Stimulated activated effector memory CD8-positive, alpha-beta T cell treated with anti-CD3 and anti-CD28 coated beads, Interleukin-12 subunit alpha, Interleukin-12 subunit beta, amount 100 ng/mL, for 72 hours (primary cell): ENCODE measurements at regions not wholly inside any gene's neighbourhood (a gene's known extent, or its start where the extent isn't known, plus 50 kb on each side); places are given as distances from the start of the nearest gene placed in this dataset.

Source experiments
- ATAC-seq: fragments of 150-1000 bp; cut with Tn5 transposase; 2 replicates; pipeline ENCODE4 v1.10.0; 2021
- DNase-seq, 2 donors: peaks; one replicate each; pipeline ENCODE4 v3.0.0; 2021 to 2022; ENCODE audit warnings: low spot score in 2 of 2
- H3K27ac Mint-ChIP-seq: one replicate; pipeline ENCODE4 v1.8.0; 2022; ENCODE audit warnings: mild to moderate bottlenecking, mixed read lengths
- H3K36me3 Mint-ChIP-seq: one replicate; pipeline ENCODE4 v1.8.0; 2022; ENCODE audit warnings: mild to moderate bottlenecking, mixed read lengths
- H3K4me1 Mint-ChIP-seq: one replicate; pipeline ENCODE4 v1.8.0; 2022; ENCODE audit warnings: mixed read lengths
- H3K4me3 Mint-ChIP-seq: one replicate; pipeline ENCODE4 v1.8.0; 2022; ENCODE audit warnings: mild to moderate bottlenecking, mixed read lengths
- H3K9me3 Mint-ChIP-seq: one replicate; pipeline ENCODE4 v1.8.0; 2022; ENCODE audit warnings: mixed read lengths

GRCh38 chr9:87805259-87805658 is 77.4 kb upstream of the SPATA31E1 start:
- no peak overlapping the region for H3K27ac Mint-ChIP-seq
- H3K4me1 Mint-ChIP-seq: no peaks in the 10 kb centered on the region
- DNase-seq: no peak
- no peaks in the 10 kb centered on the region for H3K36me3 Mint-ChIP-seq
- no peak overlapping the region for H3K4me3 Mint-ChIP-seq
- H3K9me3 Mint-ChIP-seq: no peaks in the 10 kb centered on the region
- ATAC-seq: no peak

- peaks cover 6% of the 10 kb centered on the region for H3K4me1 Mint-ChIP-seq
- DNase-seq (no peak), ATAC-seq (no peak)
- no peaks in the 10 kb centered on the region for H3K36me3 Mint-ChIP-seq
- H3K9me3 Mint-ChIP-seq: peaks cover 2% of the 10 kb centered on the region
- no peak overlapping the region for H3K4me3 Mint-ChIP-seq
- no peak overlapping the region for H3K27ac Mint-ChIP-seq
Measured at GRCh38 chr9:87810008-87810407, 72.7 kb upstream of the SPATA31E1 start.

- no peak for ATAC-seq
- Mint-ChIP-seq H3K9me3 (peaks cover 2% of the 10 kb centered on the region), H3K4me1 (peaks cover 6% of the 10 kb centered on the region), H3K27ac (no peak overlapping the region), H3K4me3 (no peak overlapping the region), H3K36me3 (peaks cover under 1% of the 10 kb centered on the region)
- DNase-seq: no peak
Measured at GRCh38 chr9:87810679-87811178, 71.9 kb upstream of the SPATA31E1 start.

- H3K4me3 Mint-ChIP-seq: no peak overlapping the region
Measured at GRCh38 chr9:87812375-87813118, 70.1 kb upstream of the SPATA31E1 start.

GRCh38 chr9:87813119-87813463 is 69.6 kb upstream of the SPATA31E1 start:
- Mint-ChIP-seq H3K36me3 (peaks cover 5% of the 10 kb centered on the region), H3K4me1 (peaks cover 6% of the 10 kb centered on the region), H3K27ac (no peak overlapping the region), H3K4me3 (no peak overlapping the region), H3K9me3 (peaks cover 2% of the 10 kb centered on the region)
- DNase-seq: no peak
- no peak for ATAC-seq

More at GRCh38 chr9:87812375-87813118, 70.1 kb upstream of the SPATA31E1 start:
- H3K4me1 Mint-ChIP-seq: peaks cover 6% of the 10 kb centered on the region
- peaks cover 5% of the 10 kb centered on the region for H3K36me3 Mint-ChIP-seq
- DNase-seq (peak in 1 of 2 donors; percentile 55), ATAC-seq (peak; percentile 87)
- no peak overlapping the region for H3K27ac Mint-ChIP-seq
- peaks cover 2% of the 10 kb centered on the region for H3K9me3 Mint-ChIP-seq

GRCh38 chr9:87816036-87816435 is 66.6 kb upstream of the SPATA31E1 start:
- Mint-ChIP-seq H3K4me3 (no peak overlapping the region), H3K36me3 (peaks cover 5% of the 10 kb centered on the region), H3K9me3 (peaks cover 2% of the 10 kb centered on the region), H3K4me1 (peaks cover 6% of the 10 kb centered on the region), H3K27ac (no peak overlapping the region)
- no peak for ATAC-seq
- DNase-seq: no peak

GRCh38 chr9:87818308-87818707 is 64.4 kb upstream of the SPATA31E1 start:
- H3K4me3 Mint-ChIP-seq: no peak overlapping the region
- ATAC-seq (no peak), DNase-seq (no peak)
- no peak overlapping the region for H3K27ac Mint-ChIP-seq
- peaks cover 4% of the 10 kb centered on the region for H3K4me1 Mint-ChIP-seq
- peaks cover 5% of the 10 kb centered on the region for H3K36me3 Mint-ChIP-seq
- peaks cover 2% of the 10 kb centered on the region for H3K9me3 Mint-ChIP-seq

- no peak overlapping the region for H3K4me3 Mint-ChIP-seq
- DNase-seq (no peak), ATAC-seq (no peak)
- H3K27ac Mint-ChIP-seq: no peak overlapping the region
- H3K36me3 Mint-ChIP-seq: no peaks in the 10 kb centered on the region
- H3K9me3 Mint-ChIP-seq: no peaks in the 10 kb centered on the region
- H3K4me1 Mint-ChIP-seq: no peaks in the 10 kb centered on the region
Measured at GRCh38 chr9:87824216-87824875, 58.3 kb upstream of the SPATA31E1 start.

GRCh38 chr9:87824886-87825285 is 57.8 kb upstream of the SPATA31E1 start:
- no peak overlapping the region for H3K4me3 Mint-ChIP-seq
- no peak for DNase-seq
- H3K27ac Mint-ChIP-seq: no peak overlapping the region
- H3K36me3 Mint-ChIP-seq: no peaks in the 10 kb centered on the region
- H3K4me1 Mint-ChIP-seq: no peaks in the 10 kb centered on the region
- ATAC-seq: no peak
- H3K9me3 Mint-ChIP-seq: no peaks in the 10 kb centered on the region

- ATAC-seq (no peak), DNase-seq (no peak)
- H3K4me1 Mint-ChIP-seq: no peaks in the 10 kb centered on the region
- H3K36me3 Mint-ChIP-seq: no peaks in the 10 kb centered on the region
- H3K9me3 Mint-ChIP-seq: no peaks in the 10 kb centered on the region
- no peak overlapping the region for H3K4me3 Mint-ChIP-seq
- H3K27ac Mint-ChIP-seq: no peak overlapping the region
Measured at GRCh38 chr9:87826331-87826730, 56.3 kb upstream of the SPATA31E1 start.

GRCh38 chr9:87827341-87827740 is 55.3 kb upstream of the SPATA31E1 start:
- H3K27ac Mint-ChIP-seq: no peak overlapping the region
- ATAC-seq (no peak), DNase-seq (no peak)
- no peak overlapping the region for H3K4me3 Mint-ChIP-seq
- no peaks in the 10 kb centered on the region for H3K4me1 Mint-ChIP-seq
- H3K9me3 Mint-ChIP-seq: no peaks in the 10 kb centered on the region
- H3K36me3 Mint-ChIP-seq: no peaks in the 10 kb centered on the region

GRCh38 chr9:87829756-87830155 is 52.9 kb upstream of the SPATA31E1 start:
- DNase-seq (no peak), ATAC-seq (no peak)
- no peaks in the 10 kb centered on the region for H3K36me3 Mint-ChIP-seq
- no peaks in the 10 kb centered on the region for H3K4me1 Mint-ChIP-seq
- no peaks in the 10 kb centered on the region for H3K9me3 Mint-ChIP-seq
- H3K27ac Mint-ChIP-seq: no peak overlapping the region
- H3K4me3 Mint-ChIP-seq: no peak overlapping the region

- Mint-ChIP-seq H3K27ac (no peak overlapping the region), H3K9me3 (no peaks in the 10 kb centered on the region), H3K4me3 (no peak overlapping the region), H3K36me3 (no peaks in the 10 kb centered on the region), H3K4me1 (no peaks in the 10 kb centered on the region)
- DNase-seq (no peak), ATAC-seq (no peak)
Measured at GRCh38 chr9:87830446-87830845, 52.2 kb upstream of the SPATA31E1 start.

- ATAC-seq (no peak), DNase-seq (no peak)
- no peaks in the 10 kb centered on the region for H3K4me1 Mint-ChIP-seq
- no peak overlapping the region for H3K4me3 Mint-ChIP-seq
- H3K36me3 Mint-ChIP-seq: no peaks in the 10 kb centered on the region
- no peak overlapping the region for H3K27ac Mint-ChIP-seq
- H3K9me3 Mint-ChIP-seq: no peaks in the 10 kb centered on the region
Measured at GRCh38 chr9:87831159-87831558, 51.5 kb upstream of the SPATA31E1 start.
